Omental fat pad (tissue), 3 donors: ENCODE measurements at regions not wholly inside any gene's neighbourhood (a gene's known extent, or its start where the extent isn't known, plus 50 kb on each side); places are given as distances from the start of the nearest gene placed in this dataset.

ENCODE experiments used
- ATAC-seq: fragments of 150-250 bp; one replicate; pipeline ENCODE4 v1.9.1; 2016; ENCODE audit warnings: mild to moderate bottlenecking, moderate library complexity; ENCODE audit not compliant: low FRiP score
- DNase-seq: peaks from one replicate; pipeline ENCODE4 v3.0.0-alpha.2; 2019; ENCODE audit warnings: low spot score
- CTCF ChIP-seq, 3 donors: fragments of 450-650 bp; IDR thresholded peaks; one replicate each; pipeline ENCODE4 v1.5.1; 2016 to 2017; ENCODE audit warnings: antibody characterized with exemption in 3 of 3, mild to moderate bottlenecking in 3 of 3, moderate library complexity in 2 of 3

GRCh38 chr5:89230178-89230577 lies 347.2 kb upstream of the MEF2C start:
- ATAC-seq = no peak
- DNase-seq = no peak
- TF ChIP-seq CTCF (IDR thresholded peaks at IDR 0.05) = no peak

- no peak for TF ChIP-seq CTCF (IDR thresholded peaks at IDR 0.05)
- ATAC-seq (no peak), DNase-seq (no peak)
These were observed 346.5 kb upstream of the MEF2C start for GRCh38 chr5:89229331-89230070.

- no peak for DNase-seq
These were observed 345.4 kb upstream of the MEF2C start for GRCh38 chr5:89228355-89228754.

GRCh38 chr5:89218364-89218763 lies 335.4 kb upstream of the MEF2C start:
- no peak for ATAC-seq
- TF ChIP-seq CTCF (IDR thresholded peaks at IDR 0.05) = no peak

More at GRCh38 chr5:89228355-89228754, 345.4 kb upstream of the MEF2C start:
- no peak for ATAC-seq
- TF ChIP-seq CTCF (IDR thresholded peaks at IDR 0.05) = no peak

GRCh38 chr5:89216606-89217005 lies 333.6 kb upstream of the MEF2C start:
- DNase-seq (no peak), ATAC-seq (no peak)
- no peak for TF ChIP-seq CTCF (IDR thresholded peaks at IDR 0.05)

More at GRCh38 chr5:89218364-89218763, 335.4 kb upstream of the MEF2C start:
- no peak for DNase-seq

GRCh38 chr5:89213573-89213972 lies 330.6 kb upstream of the MEF2C start:
- ATAC-seq (no peak), DNase-seq (no peak)
- TF ChIP-seq CTCF (IDR thresholded peaks at IDR 0.05) = no peak

GRCh38 chr5:89211836-89212235 lies 328.9 kb upstream of the MEF2C start:
- DNase-seq = no peak
- TF ChIP-seq CTCF (IDR thresholded peaks at IDR 0.05) = no peak
- peak; percentile 81 for ATAC-seq
